ENCODE measurements at regions not wholly inside any gene's neighbourhood (a gene's known extent, or its start where the extent isn't known, plus 50 kb on each side); places are given as distances from the start of the nearest gene placed in this dataset.

- H3K27me3 ChIP-seq (ENCODE audit: insufficient read depth, low read length, poor library complexity): peaks cover 3% of the 10 kb centered on the region
- no peaks in the 10 kb centered on the region for H4K20me1 ChIP-seq (ENCODE audit: insufficient read depth, low read length)
- no peak overlapping the region for H2AFZ ChIP-seq (ENCODE audit: low read depth, low read length)
- no peaks in the 10 kb centered on the region for H3K36me3 ChIP-seq (ENCODE audit: insufficient read depth, low read length)
- no peaks in the 10 kb centered on the region for H3K9me3 ChIP-seq (ENCODE audit: insufficient read depth, low read length, severe bottlenecking)
- H3K4me3 ChIP-seq (ENCODE audit: low read depth in 1 of 2, low read length in 2 of 2): no peak overlapping the region
- no peak overlapping the region for H3K27ac ChIP-seq (ENCODE audit: low read length)
- ATAC-seq (ENCODE audit: insufficient read depth, low read depth) (no peak), DNase-seq (no peak)
- no peak overlapping the region for H3K9ac ChIP-seq (ENCODE audit: low read depth, low read length)
- H3K4me1 ChIP-seq (ENCODE audit: insufficient read depth, low read length): no peaks in the 10 kb centered on the region
- no peak overlapping the region for H3K4me2 ChIP-seq (ENCODE audit: insufficient read depth, low read length)
- no peaks in the 10 kb centered on the region for H3K79me2 ChIP-seq (ENCODE audit: insufficient read depth, low read length)
- no peak for TF ChIP-seq EZH2 (IDR thresholded peaks at IDR 0.05; ENCODE audit: borderline replicate concordance, low read depth, low read length, severe bottlenecking)
- TF ChIP-seq CTCF (IDR thresholded peaks at IDR 0.05; ENCODE audit: borderline replicate concordance, extremely low read depth, low read length, poor library complexity, severe bottlenecking): no peak
Observed at GRCh38 chr1:22338071-22338765, 113.4 kb upstream of the ZBTB40 start.

GRCh38 chr1:22339237-22339636 lies 112.4 kb upstream of the ZBTB40 start:
- no peaks in the 10 kb centered on the region for H3K36me3 ChIP-seq (ENCODE audit: insufficient read depth, low read length)
- no peak for TF ChIP-seq EZH2 (IDR thresholded peaks at IDR 0.05; ENCODE audit: borderline replicate concordance, low read depth, low read length, severe bottlenecking)
- no peak for TF ChIP-seq CTCF (IDR thresholded peaks at IDR 0.05; ENCODE audit: borderline replicate concordance, extremely low read depth, low read length, poor library complexity, severe bottlenecking)
- no peak overlapping the region for H3K4me2 ChIP-seq (ENCODE audit: insufficient read depth, low read length)
- no peak overlapping the region for H2AFZ ChIP-seq (ENCODE audit: low read depth, low read length)
- ATAC-seq (ENCODE audit: insufficient read depth, low read depth): no peak
- no peaks in the 10 kb centered on the region for H3K79me2 ChIP-seq (ENCODE audit: insufficient read depth, low read length)
- H3K4me1 ChIP-seq (ENCODE audit: insufficient read depth, low read length): no peaks in the 10 kb centered on the region
- H3K4me3 ChIP-seq (ENCODE audit: low read depth in 1 of 2, low read length in 2 of 2): no peak overlapping the region
- no peak for DNase-seq
- H3K27ac ChIP-seq (ENCODE audit: low read length): no peak overlapping the region
- H3K27me3 ChIP-seq (ENCODE audit: insufficient read depth, low read length, poor library complexity): peaks cover 3% of the 10 kb centered on the region
- no peaks in the 10 kb centered on the region for H3K9me3 ChIP-seq (ENCODE audit: insufficient read depth, low read length, severe bottlenecking)
- H3K9ac ChIP-seq (ENCODE audit: low read depth, low read length): no peak overlapping the region
- H4K20me1 ChIP-seq (ENCODE audit: insufficient read depth, low read length): peaks cover 4% of the 10 kb centered on the region; the same call in 1 of the 2 replicates

- H4K20me1 ChIP-seq (ENCODE audit: insufficient read depth, low read length): peaks cover 8% of the 10 kb centered on the region; the same call in 1 of the 2 replicates
- H3K4me1 ChIP-seq (ENCODE audit: insufficient read depth, low read length): no peaks in the 10 kb centered on the region
- ATAC-seq (ENCODE audit: insufficient read depth, low read depth) (no peak), DNase-seq (no peak)
- H3K4me3 ChIP-seq (ENCODE audit: low read depth in 1 of 2, low read length in 2 of 2): no peak overlapping the region
- TF ChIP-seq CTCF (IDR thresholded peaks at IDR 0.05; ENCODE audit: borderline replicate concordance, extremely low read depth, low read length, poor library complexity, severe bottlenecking): no peak
- no peak for TF ChIP-seq EZH2 (IDR thresholded peaks at IDR 0.05; ENCODE audit: borderline replicate concordance, low read depth, low read length, severe bottlenecking)
- H3K9me3 ChIP-seq (ENCODE audit: insufficient read depth, low read length, severe bottlenecking): no peaks in the 10 kb centered on the region
- H3K4me2 ChIP-seq (ENCODE audit: insufficient read depth, low read length): no peak overlapping the region
- no peak overlapping the region for H3K9ac ChIP-seq (ENCODE audit: low read depth, low read length)
- no peak overlapping the region for H3K27ac ChIP-seq (ENCODE audit: low read length)
- H3K36me3 ChIP-seq (ENCODE audit: insufficient read depth, low read length): no peaks in the 10 kb centered on the region
- peaks cover 3% of the 10 kb centered on the region for H3K27me3 ChIP-seq (ENCODE audit: insufficient read depth, low read length, poor library complexity)
- H3K79me2 ChIP-seq (ENCODE audit: insufficient read depth, low read length): no peaks in the 10 kb centered on the region
- no peak overlapping the region for H2AFZ ChIP-seq (ENCODE audit: low read depth, low read length)
Observed at GRCh38 chr1:22340066-22340465, 111.6 kb upstream of the ZBTB40 start.
